HT-29 (cell line): ENCODE measurements at regions not wholly inside any gene's neighbourhood (a gene's known extent, or its start where the extent isn't known, plus 50 kb on each side); places are given as distances from the start of the nearest gene placed in this dataset.

ENCODE experiments used
- DNase-seq: peaks from one replicate; pipeline ENCODE4 v3.0.0-alpha.2; 2015; ENCODE audit warnings: low spot score

DNA sequence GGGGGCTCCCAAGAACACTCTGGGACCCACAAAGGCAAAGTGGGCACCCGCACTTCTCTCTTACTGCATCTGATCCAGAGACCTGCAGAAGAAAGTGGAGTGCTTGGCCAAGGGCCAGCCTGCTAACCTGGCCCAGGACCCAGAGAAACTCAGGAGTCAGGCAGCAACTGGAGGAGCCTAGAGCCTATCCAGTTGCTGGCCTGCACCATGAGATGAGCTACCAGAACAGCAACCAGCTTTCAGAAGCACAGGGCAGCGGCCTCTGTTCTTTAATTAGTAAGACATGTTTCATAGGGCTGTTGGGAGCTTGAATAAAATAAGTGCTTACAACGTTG lies 298.3 kb downstream of the GADD45G start:
- no peak for DNase-seq

DNA sequence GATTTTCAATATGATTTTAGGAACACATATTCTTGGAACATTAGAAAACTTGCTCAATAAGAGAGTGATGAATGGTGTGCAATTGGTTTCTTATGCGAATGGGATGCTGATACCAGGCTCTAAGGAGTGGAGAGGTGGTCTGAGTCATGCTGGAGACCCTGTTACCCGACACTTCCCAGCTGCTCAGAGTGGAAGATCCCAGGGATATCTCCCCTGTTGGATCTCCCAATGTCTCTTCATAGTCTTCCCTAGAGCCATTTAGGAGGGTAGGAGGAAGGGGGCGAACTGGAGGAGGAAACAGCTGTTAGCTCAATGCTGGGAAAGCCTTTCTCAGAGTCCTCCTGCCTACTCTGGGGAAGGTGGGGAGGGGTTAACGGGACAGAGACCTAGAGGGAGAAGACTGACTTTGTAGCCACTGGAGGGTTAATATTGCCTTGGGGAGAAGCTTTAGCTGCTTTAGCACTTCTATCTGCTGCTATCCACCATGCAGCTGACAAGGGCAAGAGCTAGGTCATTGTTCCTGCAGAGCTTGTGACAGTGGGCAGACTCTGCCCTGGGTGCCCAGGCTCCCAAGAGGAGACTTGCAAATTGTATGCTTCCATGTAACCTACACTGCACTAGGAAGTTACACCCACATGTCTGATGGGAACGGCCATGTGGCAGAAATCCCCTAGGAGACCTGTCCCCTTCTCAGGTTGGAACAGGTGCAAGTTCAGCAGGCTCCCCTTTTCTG lies 301.0 kb downstream of the GADD45G start:
- DNase-seq: no peak

DNA sequence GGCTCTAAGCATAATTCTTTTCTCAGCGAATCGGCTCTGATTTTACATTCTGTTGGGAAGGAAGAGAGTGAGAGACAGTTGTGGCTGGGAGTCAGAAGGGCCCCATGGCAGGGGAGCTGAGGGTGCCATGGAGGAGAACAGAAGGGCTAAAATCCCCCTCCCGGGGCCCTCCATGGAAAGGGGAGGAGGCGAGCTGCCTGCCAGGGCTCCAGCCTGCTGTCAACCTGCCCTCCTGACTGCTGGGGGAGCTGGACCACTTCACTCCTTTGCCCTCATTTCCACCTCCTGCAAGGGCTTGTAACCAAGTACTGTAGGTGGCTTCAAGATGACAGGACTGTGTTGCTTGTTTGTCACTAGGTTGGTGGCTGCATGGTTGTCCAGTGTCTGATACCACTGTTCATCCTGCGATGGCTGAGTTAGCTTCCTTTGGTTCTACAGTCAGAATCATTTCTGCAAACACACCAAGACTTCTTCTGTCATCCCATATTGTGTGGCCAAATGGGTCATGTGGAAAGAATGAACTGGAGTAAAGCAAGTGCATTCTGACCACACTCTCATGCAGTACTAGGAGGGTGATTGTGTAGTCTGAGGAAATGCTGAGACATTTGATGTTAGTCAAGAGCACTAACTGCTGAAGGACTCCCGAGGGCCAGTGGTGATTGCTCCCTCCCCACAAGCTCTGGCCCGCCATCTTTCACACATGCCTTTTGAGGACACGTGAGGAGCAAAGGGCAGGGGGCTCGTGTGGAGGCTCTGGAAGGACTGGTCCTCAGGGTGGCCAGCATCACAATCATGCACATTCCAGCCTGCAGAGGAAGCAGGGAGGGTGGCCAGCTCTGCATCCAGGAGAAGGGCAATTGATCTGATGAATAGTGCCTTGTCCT lies 307.2 kb downstream of the GADD45G start:
- DNase-seq: no peak

DNA sequence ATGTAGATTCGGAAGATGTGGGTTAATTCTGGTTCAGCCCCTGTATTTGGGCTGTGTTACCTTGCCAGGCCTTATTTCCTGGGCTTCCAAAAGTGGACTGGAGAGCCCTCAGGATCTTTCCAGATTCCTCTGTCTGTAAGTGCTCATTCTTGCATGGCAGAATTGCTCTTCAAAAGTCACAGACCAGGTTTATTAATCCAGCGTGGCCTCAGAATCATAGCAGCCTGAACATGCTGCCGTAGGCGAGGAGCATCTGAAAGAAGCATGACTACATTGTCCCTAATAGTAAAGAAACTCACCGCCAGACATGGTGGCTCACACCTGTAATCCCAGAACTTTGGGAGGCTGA lies 307.8 kb downstream of the GADD45G start:
- DNase-seq: no peak

DNA sequence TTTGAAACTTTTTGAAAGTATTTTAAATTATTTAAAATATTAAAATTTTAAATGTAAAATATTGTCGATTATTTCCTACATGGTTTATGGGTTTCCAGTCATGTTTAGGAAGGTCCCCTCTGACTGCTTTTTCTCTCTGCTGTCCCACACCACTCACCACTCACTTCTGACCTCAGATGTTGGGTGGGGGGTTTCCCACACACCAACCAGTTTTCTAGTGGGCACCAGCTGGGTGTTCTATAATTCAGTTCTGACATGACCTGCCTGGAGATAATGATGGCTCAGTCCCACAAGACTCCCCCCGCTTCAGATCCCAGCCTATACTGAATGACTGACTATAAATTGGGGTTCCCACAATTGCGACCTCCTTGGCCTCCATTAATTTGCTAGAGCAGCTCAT lies 310.4 kb downstream of the GADD45G start:
- DNase-seq: no peak

DNA sequence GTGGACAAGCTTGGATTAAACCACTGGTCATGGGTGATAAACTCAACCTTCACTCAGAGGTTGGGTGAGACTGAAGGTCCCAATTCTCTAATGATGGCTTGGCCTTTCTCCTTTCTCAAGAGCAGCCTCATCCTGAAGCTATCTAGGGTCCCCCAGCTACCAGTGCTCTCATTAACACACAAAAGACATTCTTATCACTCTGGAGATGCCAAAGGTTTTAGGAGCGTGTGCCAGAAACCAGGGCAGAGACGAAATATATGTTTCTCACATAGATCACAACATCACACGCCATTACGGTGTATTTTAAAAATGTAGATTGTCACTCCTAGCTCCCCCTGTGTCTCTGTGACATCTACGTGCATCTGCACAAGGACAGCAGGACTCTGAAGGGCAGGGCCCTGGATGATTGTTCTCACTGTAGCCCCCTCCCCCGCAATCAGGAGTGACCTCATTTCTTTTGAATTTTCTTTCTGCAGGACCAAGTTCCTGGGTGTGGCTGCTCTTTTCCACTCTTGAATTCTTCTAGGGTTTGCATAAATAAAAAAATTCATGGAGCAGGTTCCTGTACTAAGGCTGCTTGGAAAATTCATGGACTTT lies 311.3 kb downstream of the GADD45G start:
- no peak for DNase-seq

DNA sequence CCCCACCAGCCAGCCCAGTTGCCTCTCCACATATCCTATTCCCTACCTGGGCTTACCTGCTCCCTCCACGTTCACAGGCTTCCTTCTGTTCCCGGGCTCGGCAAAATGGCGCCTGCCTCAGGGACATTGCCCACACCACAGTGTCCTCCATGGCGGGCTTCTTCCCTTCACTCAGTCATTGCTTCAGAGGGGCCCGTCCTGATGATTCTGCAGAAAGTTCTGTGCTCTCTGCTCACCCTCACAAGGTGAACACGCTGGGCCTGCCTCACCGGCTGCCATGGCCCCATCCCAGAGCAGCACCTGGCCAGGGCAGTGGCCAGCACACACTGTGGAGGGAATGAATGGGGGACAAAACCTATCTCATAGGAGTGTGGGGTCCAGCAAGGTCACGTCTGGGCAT lies 313.0 kb downstream of the GADD45G start:
- DNase-seq: no peak

DNA sequence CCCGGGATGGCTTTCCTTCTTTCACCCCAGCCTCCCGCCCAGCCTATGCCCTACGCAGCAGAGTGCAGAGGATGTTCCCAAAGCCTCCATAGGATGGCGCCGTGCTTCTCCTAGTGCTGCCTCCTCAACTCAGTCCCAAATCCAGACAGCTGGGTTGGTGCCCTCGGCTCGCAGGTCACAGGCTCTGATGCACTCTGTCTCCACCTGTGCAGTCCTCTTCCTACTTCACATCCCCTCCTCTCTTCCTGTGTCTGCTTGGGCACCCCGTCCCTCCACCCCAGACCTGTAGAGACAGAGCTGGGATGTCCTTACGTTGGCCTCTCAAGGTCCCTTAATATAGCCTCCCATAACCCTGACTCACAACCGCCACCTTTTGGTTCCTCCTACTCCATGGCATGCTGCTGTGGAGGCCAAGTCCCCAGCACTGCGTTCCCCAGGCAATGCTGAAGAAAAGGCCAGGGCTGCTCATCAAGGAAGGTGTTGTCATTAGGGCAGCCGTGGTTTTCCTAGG lies 314.4 kb downstream of the GADD45G start:
- peak; percentile 60 for DNase-seq

DNA sequence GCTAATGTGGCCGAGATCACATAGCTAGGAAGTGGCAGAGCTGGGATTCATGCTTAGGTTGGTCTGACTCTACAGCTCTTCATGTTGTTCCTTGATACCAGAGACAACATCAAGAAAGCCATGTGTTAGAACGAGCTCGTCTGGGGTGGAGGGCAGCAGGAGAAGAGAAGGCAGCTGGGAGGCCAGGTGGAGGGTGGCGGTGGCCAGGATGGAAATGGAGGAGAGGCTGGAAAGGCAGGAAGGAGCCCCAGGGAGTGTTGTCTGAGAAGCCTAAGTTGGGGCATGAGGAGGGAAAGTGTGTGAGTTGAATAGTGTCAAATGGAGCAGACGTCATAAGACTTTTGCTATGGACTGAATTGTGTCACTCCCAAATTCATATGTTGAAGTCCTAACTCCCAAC lies 315.3 kb downstream of the GADD45G start:
- DNase-seq: no peak

DNA sequence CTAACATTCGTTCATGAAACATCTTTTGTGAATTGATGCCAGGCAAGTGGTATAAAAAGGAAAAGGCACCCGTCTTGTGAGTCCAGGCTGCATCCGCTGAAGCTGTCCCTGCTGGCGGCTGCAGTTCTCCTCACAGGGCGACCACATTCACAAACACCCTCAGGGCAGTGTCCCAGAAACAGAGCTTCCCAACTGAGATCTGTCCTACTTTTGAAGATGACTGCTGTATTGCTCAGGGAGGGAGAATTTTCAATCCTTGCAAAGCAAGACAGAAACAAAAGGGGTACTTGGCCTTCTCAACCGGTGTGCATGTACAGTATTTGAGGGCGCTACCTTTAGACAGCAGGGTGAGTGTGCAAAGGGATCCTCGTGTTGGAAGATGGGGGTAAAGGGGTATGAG lies 316.1 kb downstream of the GADD45G start:
- DNase-seq: no peak

DNA sequence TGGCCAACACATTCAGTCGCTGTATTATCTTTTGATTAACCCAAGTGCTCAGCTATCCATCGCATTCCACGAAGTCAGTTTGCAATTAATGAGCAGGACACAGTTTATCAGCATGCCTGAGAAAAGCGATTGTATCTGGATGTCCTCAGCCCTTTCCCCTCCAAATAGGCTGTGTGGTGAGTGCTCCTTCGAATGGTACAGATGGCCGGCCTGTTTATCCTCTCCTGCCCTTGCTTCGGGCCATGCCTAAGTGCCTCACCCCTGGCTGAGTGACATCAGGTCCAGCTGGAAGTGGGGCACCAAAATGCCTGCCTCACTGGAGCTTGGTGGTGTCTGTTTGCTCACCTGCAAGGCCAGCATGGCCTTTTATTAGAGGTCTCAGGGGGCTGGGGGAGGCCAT lies 317.3 kb downstream of the GADD45G start:
- no peak for DNase-seq

DNA sequence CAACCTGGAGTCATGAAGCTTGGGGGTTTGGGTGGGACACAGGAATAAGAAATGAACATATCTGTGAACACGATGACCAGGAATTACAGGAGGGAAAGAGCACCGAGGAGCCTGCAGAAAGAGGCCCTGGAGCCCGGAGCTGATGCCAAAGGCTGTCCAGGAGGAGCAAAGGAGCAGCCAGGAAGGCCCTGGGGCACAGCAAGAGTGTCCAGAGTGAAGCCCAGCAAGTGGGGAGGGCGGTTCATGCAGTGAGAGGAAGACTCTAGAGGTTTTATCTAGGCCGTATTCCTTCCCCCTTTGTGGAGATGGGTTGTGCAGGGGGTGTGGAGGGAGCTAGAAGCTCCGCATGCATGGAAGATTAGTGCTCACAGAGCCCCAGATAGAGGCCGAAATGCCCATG lies 318.4 kb downstream of the GADD45G start:
- no peak for DNase-seq

DNA sequence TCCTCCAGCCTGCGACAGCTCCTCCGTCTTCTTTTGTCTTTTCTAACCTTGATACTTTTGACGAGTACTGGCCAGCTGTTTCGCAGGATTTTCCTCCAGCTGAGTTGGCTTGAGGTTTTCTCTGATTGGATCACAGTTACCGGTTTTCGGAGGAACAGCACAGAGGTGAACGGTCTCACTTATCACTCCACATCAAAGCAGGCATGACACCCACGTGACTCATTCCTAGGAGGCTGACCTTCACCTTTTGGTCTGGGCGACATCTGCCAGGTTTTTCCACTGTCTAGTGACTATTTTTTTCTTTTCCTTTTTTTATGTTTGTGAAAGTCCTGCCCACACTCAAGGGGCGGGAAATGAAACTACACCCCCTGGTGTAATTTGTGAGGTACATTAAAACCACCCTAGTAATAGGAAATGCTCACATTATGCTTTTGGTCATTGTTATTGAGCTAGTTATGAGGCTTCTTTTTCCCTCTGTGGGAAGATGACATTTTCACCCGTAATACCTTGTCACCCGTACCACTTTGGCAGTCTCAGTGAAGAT lies 319.2 kb downstream of the GADD45G start:
- no peak for DNase-seq

DNA sequence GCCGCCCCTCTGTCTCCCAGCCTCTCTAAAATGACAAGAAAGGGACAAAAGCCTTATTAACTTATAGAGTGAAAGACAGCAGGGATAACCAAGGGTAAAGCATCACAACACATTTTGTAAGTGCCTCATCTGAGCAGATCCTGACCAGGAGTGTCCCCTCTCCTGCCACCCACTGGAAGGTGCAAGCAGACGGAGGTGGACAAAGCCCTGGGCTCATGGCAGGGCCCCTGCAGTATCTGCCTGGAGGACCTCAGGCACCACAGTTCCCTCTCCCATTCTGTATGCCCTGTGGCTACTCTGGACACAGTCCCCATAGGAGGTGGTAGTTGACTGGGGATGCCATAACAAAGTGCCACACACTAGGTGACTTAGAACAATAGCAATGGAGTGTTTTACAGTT lies 319.8 kb downstream of the GADD45G start:
- no peak for DNase-seq

DNA sequence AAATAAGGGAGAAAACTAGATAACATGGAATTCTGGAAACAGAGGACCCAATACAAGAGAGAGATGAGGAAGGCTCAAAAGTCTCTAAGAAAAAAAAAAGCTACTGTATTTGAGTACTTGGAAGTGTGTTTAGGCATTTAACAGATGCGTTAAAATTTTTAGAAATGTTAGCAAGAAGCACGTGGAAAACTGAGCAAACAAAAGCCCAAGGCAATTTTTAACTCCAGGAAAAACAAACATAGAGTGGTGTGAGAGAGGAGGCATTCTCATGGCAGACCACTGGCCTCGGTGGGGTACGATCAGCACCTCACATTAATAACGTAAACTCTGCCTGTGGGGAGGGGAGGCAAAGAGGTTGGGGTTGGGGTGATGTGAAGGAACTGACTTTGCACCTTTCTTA lies 321.4 kb downstream of the GADD45G start:
- DNase-seq: no peak

DNA sequence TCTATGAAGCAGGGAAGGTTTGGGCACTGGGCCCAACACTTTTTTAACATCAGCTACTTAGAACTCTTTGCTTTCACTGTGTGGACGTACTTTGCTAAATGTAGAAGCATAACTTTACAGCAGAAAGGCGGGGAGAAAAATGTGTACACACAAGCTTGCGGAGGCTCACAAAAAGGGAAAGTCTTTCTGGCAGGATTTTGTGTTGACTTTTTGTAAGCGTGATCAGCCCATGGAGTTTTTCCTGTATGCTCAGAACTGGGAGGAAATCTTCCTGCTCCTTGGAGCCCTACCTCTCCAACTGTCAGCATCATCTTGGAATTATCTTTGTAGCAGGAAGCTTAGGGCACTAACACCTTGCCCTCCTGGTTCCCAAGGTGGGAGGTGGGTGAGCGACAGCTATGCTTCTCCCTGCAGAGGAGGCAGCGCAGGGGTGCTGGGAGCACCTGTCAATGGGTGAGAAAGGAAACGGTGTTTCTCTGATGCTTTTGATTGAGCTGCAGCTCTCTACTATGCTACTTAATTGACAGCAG lies 321.9 kb downstream of the GADD45G start:
- DNase-seq: no peak

DNA sequence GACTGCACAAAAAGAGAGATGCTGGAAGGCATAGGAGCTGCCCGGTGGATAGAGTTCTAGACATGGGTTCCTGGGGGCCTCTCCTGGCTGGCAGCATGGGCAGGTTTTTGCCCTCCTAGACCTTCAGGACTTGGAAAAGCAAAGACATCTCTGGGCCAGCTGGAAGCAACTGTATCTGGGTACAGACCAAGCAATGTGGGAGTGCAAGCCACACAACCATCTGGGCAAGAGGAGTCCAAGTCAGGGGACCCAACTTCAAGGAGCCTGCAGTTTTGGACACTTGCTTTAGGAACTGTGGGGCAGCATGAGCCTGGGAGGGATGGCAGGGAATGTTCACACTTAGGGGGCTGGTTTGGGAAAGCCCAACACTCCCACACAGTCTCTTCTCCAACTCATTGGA lies 323.3 kb downstream of the GADD45G start:
- DNase-seq: no peak

DNA sequence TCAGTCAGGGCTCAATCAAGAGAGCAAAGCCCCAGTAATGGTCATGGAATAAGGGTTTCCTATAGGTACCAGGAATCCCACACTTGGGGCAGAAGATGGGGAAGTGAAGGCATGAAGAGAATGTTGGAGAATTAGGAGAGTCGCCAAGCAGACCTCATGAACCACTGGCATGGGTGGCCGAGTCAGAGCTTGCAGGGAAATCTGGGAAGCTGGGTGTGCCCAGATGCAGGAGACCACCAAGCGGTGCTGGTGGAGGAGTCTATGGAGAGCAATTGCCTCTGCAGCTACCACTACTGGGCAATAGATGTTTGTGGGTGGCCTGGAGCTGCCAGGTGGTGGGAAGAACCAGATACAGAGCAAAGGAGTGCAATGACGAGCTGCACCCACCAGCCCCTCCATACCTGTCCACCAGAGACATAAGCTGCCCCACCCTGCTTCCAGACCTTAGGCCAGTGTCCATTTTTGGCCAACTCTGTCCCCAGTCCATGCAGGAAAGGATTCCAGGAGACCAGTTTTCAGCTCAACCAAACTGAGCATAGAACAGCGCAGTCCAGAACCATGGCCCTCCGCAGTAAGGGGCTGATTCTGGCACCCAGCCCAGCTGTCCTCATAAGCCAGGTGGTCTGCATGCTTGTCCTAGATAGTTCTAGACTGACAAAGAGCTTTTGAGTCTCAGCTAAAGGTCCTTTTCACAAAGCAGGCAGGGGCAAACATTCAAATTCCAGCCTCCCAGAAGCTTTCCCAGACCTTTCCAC lies 323.9 kb downstream of the GADD45G start:
- DNase-seq: no peak

DNA sequence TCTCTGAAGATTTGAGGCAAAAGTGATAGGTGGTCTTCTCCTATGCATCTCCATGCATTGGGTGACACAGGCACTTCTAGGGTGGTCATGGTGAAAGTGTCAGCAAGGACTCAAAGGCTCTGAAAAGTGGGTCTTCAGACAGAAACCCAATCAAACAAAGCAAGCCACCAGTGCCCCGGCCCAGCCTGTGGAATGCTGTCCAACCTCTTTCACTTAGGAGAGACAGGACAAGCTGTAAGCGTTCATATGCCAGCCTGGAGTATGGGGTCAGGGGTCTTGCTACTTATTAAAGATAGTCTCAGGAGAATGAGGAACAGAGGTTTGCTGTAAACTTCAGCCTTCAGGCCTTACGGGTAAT lies 324.5 kb downstream of the GADD45G start:
- no peak for DNase-seq

DNA sequence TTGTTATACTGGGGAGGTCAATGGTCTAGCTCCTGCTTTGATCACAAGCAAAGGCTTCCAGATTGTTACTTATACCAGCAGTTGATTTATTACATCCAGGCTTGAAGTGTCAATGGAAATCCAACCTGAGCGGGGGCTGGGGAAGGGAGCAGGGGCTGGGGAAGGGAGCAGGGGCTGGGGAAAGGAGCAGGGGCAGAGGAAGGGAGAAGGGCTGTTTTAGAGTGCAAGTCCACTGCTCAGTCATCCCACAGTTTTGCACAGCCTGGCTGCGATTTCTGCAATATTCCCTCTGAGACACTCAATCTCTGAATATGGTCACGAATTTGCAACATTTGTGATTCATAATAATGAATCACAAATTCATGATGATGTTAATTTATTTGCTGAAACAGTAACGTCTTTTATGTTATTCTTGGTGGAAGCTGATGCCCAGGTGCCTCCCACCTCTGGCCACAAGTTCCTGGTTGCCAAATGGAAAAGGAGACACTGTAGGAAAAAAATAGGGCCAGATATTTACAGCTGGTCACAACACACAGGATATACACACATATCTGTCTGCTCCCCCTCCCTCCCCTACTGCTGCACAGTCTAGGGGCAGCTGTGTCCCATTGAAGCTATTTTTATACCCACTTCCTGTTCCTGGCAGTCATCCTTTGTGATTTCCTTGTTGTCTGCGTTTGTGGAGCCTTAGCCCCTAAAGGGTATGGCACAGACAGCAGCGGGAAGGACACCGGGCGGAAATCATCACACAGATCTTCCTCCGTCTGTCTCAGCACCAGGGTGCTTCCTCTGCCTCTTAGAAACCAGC lies 325.1 kb downstream of the GADD45G start:
- no peak for DNase-seq

DNA sequence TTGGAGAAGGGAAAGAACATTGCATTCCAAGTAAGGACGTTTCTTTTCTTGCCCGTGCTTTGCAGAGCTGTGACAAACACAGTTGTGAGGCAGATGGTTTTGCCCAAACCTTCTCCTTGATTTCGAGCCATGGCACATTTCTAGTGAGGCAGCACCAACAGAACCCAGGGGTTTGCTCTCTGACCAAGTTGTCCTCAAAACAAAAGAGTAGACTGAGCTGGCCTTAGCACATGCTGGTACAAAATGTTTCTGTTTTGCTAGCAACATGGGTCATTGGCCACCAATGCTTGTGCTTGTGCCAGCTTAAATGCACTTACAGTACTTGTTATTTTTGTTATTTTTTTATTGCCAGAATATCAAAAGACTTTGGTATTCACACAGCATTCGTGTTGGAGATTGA lies 328.8 kb downstream of the GADD45G start:
- no peak for DNase-seq
